IMR-90 (cell line): ENCODE measurements at regions not wholly inside any gene's neighbourhood (a gene's known extent, or its start where the extent isn't known, plus 50 kb on each side); places are given as distances from the start of the nearest gene placed in this dataset.

Experiments used
- ATAC-seq: fragments of 200-7000 bp; cut with Tn5 transposase; 2 replicates; pipeline ENCODE4 v1.9.1; 2020; ENCODE audit warnings: low read depth, mild to moderate bottlenecking, moderate library complexity
- BruUV-seq: library from RNA; stranded (reverse); fragments of 400-500 nt; replicated peaks from 2 replicates; lab custom pipeline; 2021; lab: Mats Ljungman, UMichigan
- CTCF ChIA-PET: fragments of 300-600 bp; formaldehyde crosslinking; extraction: SDS; loops from one replicate; lab custom pipeline; 2021; ENCODE audit warnings: antibody characterized with exemption; lab: Yijun Ruan, JAX
- POLR2A ChIA-PET: fragments of 300-600 bp; sonication (Branson Sonifier 250); formaldehyde crosslinking; loops from one replicate; lab custom pipeline; 2022; ENCODE audit warnings: antibody characterized with exemption; ENCODE audit not compliant: unreplicated experiment; lab: Charles Lee
- DNase-seq: peaks from one replicate; pipeline ENCODE4 v3.0.0; 2013
- H2AFZ ChIP-seq: replicated peaks from 2 replicates; pipeline ENCODE3; 2013; ENCODE audit warnings: low read length, mild to moderate bottlenecking; ENCODE audit not compliant: poor library complexity
- H2AK5ac ChIP-seq: 2 replicates; pipeline ENCODE4 v1.6.1; 2013; ENCODE audit warnings: low read depth, low read length, inconsistent platforms
- H2AK9ac ChIP-seq: replicated peaks from 2 replicates; pipeline ENCODE3; 2013; ENCODE audit warnings: mild to moderate bottlenecking, low read depth, low read length, moderate library complexity; ENCODE audit not compliant: poor library complexity
- H2BK120ac ChIP-seq: 2 replicates; pipeline ENCODE4 v1.6.1; 2013; ENCODE audit warnings: low read depth, low read length, inconsistent platforms
- H2BK15ac ChIP-seq: 3 replicates; pipeline ENCODE4 v1.6.1; 2013; ENCODE audit warnings: low read depth, low read length, inconsistent platforms
- H2BK20ac ChIP-seq: 2 replicates; pipeline ENCODE4 v1.6.1; 2013; ENCODE audit warnings: low read depth, mild to moderate bottlenecking, inconsistent platforms, low read length, moderate library complexity
- H2BK5ac ChIP-seq: 2 replicates; pipeline ENCODE4 v1.6.1; 2013; ENCODE audit warnings: mild to moderate bottlenecking, low read depth, low read length, inconsistent platforms; ENCODE audit not compliant: poor library complexity, severe bottlenecking
- H3K14ac ChIP-seq: replicated peaks from 2 replicates; pipeline ENCODE4 v1.6.1; 2013; ENCODE audit warnings: low read depth, low read length, inconsistent platforms
- H3K18ac ChIP-seq: 2 replicates; pipeline ENCODE4 v1.6.1; 2013; ENCODE audit warnings: low read depth, low read length, control low read depth
- H3K23ac ChIP-seq: 2 replicates; pipeline ENCODE4 v1.6.1; 2013; ENCODE audit warnings: low read depth, low read length, inconsistent platforms
- H3K27ac ChIP-seq: 2 replicates; pipeline ENCODE4 v1.5.1; 2013; ENCODE audit warnings: mild to moderate bottlenecking, control low read depth, low read length; ENCODE audit not compliant: insufficient read depth
- H3K27me3 ChIP-seq: 2 replicates; pipeline ENCODE4 v1.6.1; 2013; ENCODE audit warnings: low read length; ENCODE audit not compliant: control insufficient read depth, insufficient read depth
- H3K36me3 ChIP-seq: 2 replicates; pipeline ENCODE4 v1.6.1; 2013; ENCODE audit warnings: low read length, mixed read lengths; ENCODE audit not compliant: control insufficient read depth, insufficient read depth
- H3K4ac ChIP-seq: 2 replicates; pipeline ENCODE4 v1.6.1; 2013; ENCODE audit warnings: low read depth, low read length, inconsistent platforms
- H3K4me1 ChIP-seq: 2 replicates; pipeline ENCODE4 v1.6.1; 2013; ENCODE audit warnings: low read length, mixed read lengths; ENCODE audit not compliant: control insufficient read depth, insufficient read depth
- H3K4me2 ChIP-seq: 2 replicates; pipeline ENCODE4 v1.6.1; 2013; ENCODE audit warnings: low read depth, mild to moderate bottlenecking, control low read depth, low read length, moderate library complexity
- H3K4me3 ChIP-seq: 2 replicates; pipeline ENCODE4 v1.5.1; 2013; ENCODE audit warnings: low read depth, mild to moderate bottlenecking, control low read depth, low read length, moderate library complexity; ENCODE audit not compliant: insufficient read depth
- H3K56ac ChIP-seq: 2 replicates; pipeline ENCODE4 v1.6.1; 2013; ENCODE audit warnings: low read length, inconsistent platforms; ENCODE audit not compliant: insufficient read depth; ENCODE audit errors: extremely low read depth
- H3K79me1 ChIP-seq, 2 experiments: 2 replicates each; pipeline ENCODE4 v1.6.1; 2013; ENCODE audit warnings: low read length in 2 of 2, inconsistent platforms in 1 of 2, low read depth in 1 of 2
- H3K9ac ChIP-seq: 2 replicates; pipeline ENCODE4 v1.6.1; 2013; ENCODE audit warnings: low read depth, low read length, control low read depth
- H3K9me1 ChIP-seq: 2 replicates; pipeline ENCODE4 v1.6.1; 2013; ENCODE audit warnings: low read length, inconsistent platforms; ENCODE audit not compliant: insufficient read depth
- H3K9me3 ChIP-seq: 2 replicates; pipeline ENCODE4 v1.6.1; 2013; ENCODE audit warnings: low read length; ENCODE audit not compliant: control insufficient read depth, insufficient read depth
- H4K20me1 ChIP-seq: 2 replicates; pipeline ENCODE4 v1.6.1; 2013; ENCODE audit warnings: low read length, inconsistent platforms; ENCODE audit not compliant: insufficient read depth
- H4K5ac ChIP-seq: 2 replicates; pipeline ENCODE4 v1.6.1; 2013; ENCODE audit warnings: mild to moderate bottlenecking, low read depth, low read length, control low read depth
- H4K8ac ChIP-seq, 2 experiments: 2 replicates each; pipeline ENCODE4 v1.6.1; 2013; ENCODE audit warnings: low read depth in 2 of 2, low read length in 2 of 2, control low read depth in 1 of 2, inconsistent platforms in 1 of 2
- H4K91ac ChIP-seq: 2 replicates; pipeline ENCODE4 v1.6.1; 2013; ENCODE audit warnings: low read depth, low read length, inconsistent platforms; ENCODE audit not compliant: insufficient read depth
- NFE2L2 ChIP-seq: fragments of 150-350 bp; IDR thresholded peaks from 2 replicates; pipeline ENCODE4 v1.6.1; 2016; ENCODE audit warnings: low read depth, mild to moderate bottlenecking, low read length
- WGBS, 2 experiments: methylation state at CpG; one replicate each; pipeline versions ENCODE4 v1.1.5 to v1.1.7; 2013; ENCODE audit warnings: missing lambda C conversion rate in 2 of 2; ENCODE audit not compliant: insufficient read length in 1 of 2; ENCODE audit errors: extremely low coverage in 2 of 2; 5-methylcytosine and 5-hydroxymethylcytosine counted together
- dilution Hi-C: fragments of 300-500 bp; cut with HindIII; formaldehyde crosslinking; loops from one replicate; pipeline ENCODE4 v1.14.3; 2018; ENCODE audit warnings: low sequenced_read_pairs; ENCODE audit not compliant: unreplicated experiment
- in situ Hi-C: fragments of 300-500 bp; cut with MboI; formaldehyde crosslinking; loops from 3 replicates; pipeline ENCODE4 v1.14.3; 2019; ENCODE audit warnings: low sequenced_read_pairs, inconsistent platforms, mixed read lengths
- intact Hi-C: fragments of 100-400 bp; cut with micrococcal nuclease; formaldehyde crosslinking; loops from 2 replicates; pipeline ENCODE4 v1.10.0; 2022

DNA sequence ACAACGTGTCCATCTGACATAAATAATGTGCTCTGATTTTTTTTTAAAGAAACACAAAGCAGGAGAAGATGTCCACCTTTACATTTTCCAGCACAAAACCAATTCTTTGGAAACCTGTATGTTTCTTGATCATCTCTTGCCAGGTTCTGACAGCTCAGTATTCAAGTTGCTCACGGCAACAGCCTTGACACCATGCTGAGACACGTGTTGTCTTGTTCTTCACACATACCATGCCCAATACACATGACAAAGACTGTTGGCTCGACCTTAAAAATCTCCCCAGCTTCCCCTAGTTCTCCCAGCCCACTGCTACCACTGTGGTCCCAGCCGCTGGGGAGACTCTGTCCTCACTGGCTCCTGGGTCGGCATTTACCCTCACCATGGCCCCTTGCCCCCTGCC lies 518.9 kb downstream of the PREX1 start:
- Histone ChIP-seq H3K9me3 (no peaks in the 10 kb centered on the region), H2AK5ac (no peak overlapping the region), H3K36me3 (no peaks in the 10 kb centered on the region), H2AFZ (no peak overlapping the region), H2BK5ac (no peak overlapping the region), H4K8ac (no peak overlapping the region), H3K14ac (no peak overlapping the region), H2BK15ac (no peak overlapping the region), H2BK20ac (no peak overlapping the region), H4K20me1 (no peaks in the 10 kb centered on the region; the same call in 1 of the 2 replicates), H3K9me1 (no peaks in the 10 kb centered on the region), H3K9ac (no peak overlapping the region), H3K4ac (no peak overlapping the region), H3K27me3 (peaks cover 30% of the 10 kb centered on the region), H3K4me3 (no peak overlapping the region), H4K91ac (no peak overlapping the region), H3K56ac (no peak overlapping the region), H2BK120ac (no peak overlapping the region), H3K18ac (no peak overlapping the region), H3K79me1 (no peaks in the 10 kb centered on the region), H3K4me2 (no peak overlapping the region), H3K27ac (no peak overlapping the region), H2AK9ac (no peak overlapping the region), H4K5ac (no peak overlapping the region), H3K4me1 (no peaks in the 10 kb centered on the region), H3K23ac (no peak overlapping the region)
- ChIA-PET POLR2A (interaction anchor here (0.6 kb wide), 1 partner anchor 526 kb away, joined by 10 read pairs; no protein-coding TSS in a partner anchor), CTCF (interaction anchor here (0.6 kb wide), 1 partner anchor 617 kb away, joined by 3 read pairs; no protein-coding TSS in a partner anchor)
- TF ChIP-seq NFE2L2, result no peak
- no TSS peak for BruUV-seq
- WGBS, 2 experiments, result 17% methylated on average over 1 of the region's 6 CpGs; no CpG with 5 or more reads in 1 of the 2 experiments
- dilution Hi-C loops (no loop called here), intact Hi-C loops (no loop called here), in situ Hi-C loops (no loop called here)
- DNase-seq, result no peak
- no peak for ATAC-seq
